Karpas-422 (cell line): ENCODE measurements at regions not wholly inside any gene's neighbourhood (a gene's known extent, or its start where the extent isn't known, plus 50 kb on each side); places are given as distances from the start of the nearest gene placed in this dataset.

ENCODE experiments used
- DNase-seq: peaks from one replicate; pipeline ENCODE4 v3.0.0-alpha.2; 2015
- H2AFZ ChIP-seq: fragments of 200-600 bp; sonication (generic); 2 replicates; pipeline ENCODE4 v1.6.1; 2014; ENCODE audit warnings: antibody characterized with exemption, low read length, mixed read lengths
- H3K27ac ChIP-seq: fragments of 200-600 bp; sonication (generic); 2 replicates; pipeline ENCODE4 v1.5.1; 2014; ENCODE audit warnings: mild to moderate bottlenecking, low read length, moderate library complexity
- H3K27me3 ChIP-seq: fragments of 200-600 bp; sonication (generic); 2 replicates; pipeline ENCODE4 v1.6.1; 2014; ENCODE audit warnings: low read length, mixed read lengths
- H3K36me3 ChIP-seq: fragments of 200-600 bp; sonication (generic); 2 replicates; pipeline ENCODE4 v1.6.1; 2014; ENCODE audit warnings: low read length, mixed read lengths; ENCODE audit not compliant: insufficient read depth
- H3K4me1 ChIP-seq: fragments of 200-600 bp; sonication (generic); 2 replicates; pipeline ENCODE4 v1.6.1; 2014; ENCODE audit warnings: mild to moderate bottlenecking, low read length, mixed read lengths
- H3K4me2 ChIP-seq: fragments of 200-600 bp; sonication (generic); 2 replicates; pipeline ENCODE4 v1.6.1; 2014; ENCODE audit warnings: low read length, low read depth, mild to moderate bottlenecking; ENCODE audit not compliant: poor library complexity, severe bottlenecking
- H3K4me3 ChIP-seq: fragments of 200-600 bp; sonication (generic); 2 replicates; pipeline ENCODE4 v1.5.1; 2014; ENCODE audit warnings: mild to moderate bottlenecking, antibody characterized with exemption, low read length, mixed read lengths
- H3K79me2 ChIP-seq: fragments of 200-600 bp; sonication (generic); 2 replicates; pipeline ENCODE4 v1.6.1; 2014; ENCODE audit warnings: mild to moderate bottlenecking, low read length, mixed read lengths
- H3K9ac ChIP-seq: fragments of 200-600 bp; sonication (generic); 2 replicates; pipeline ENCODE4 v1.6.0; 2014; ENCODE audit warnings: low read length
- H3K9me2 ChIP-seq: fragments of 200-600 bp; sonication (generic), shearing (Covaris generic); replicated peaks from 2 replicates; pipeline ENCODE4 v1.6.0; 2014; ENCODE audit warnings: mild to moderate bottlenecking, low read length, moderate library complexity; ENCODE audit not compliant: insufficient read depth
- H3K9me3 ChIP-seq: fragments of 300-700, 200-600 bp; sonication (generic); 2 replicates; pipeline ENCODE4 v1.6.1; 2014; ENCODE audit warnings: low read length, mixed read lengths
- H4K20me1 ChIP-seq: fragments of 200-600 bp; sonication (generic); 2 replicates; pipeline ENCODE4 v1.6.1; 2014; ENCODE audit warnings: mild to moderate bottlenecking, antibody characterized with exemption, low read length, low read depth; ENCODE audit not compliant: insufficient read depth

DNA sequence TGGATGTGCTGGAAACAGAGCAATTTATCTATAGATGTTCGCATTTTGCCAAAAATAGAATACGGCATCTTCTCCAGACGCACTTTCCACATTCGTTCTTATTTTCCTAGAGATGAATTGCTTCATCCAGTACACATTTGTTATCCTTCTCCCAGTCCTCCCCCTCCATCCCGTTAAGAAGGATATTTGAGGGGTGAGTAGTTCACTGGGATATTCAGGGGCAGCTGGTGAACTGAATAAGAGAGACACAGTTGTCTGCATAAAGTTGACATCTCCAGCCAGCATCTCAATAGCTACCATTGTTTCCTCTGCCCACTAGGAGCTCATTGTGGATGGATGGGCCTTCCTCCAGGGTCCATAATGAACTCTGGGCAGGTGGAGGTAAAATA, 456.8 kb upstream of the NRP1 start:
- Histone ChIP-seq H3K4me3 (no peak overlapping the region), H3K36me3 (no peaks in the 10 kb centered on the region), H3K27me3 (no peaks in the 10 kb centered on the region), H3K4me2 (no peak overlapping the region), H3K79me2 (no peaks in the 10 kb centered on the region), H3K9ac (no peak overlapping the region), H3K27ac (no peak overlapping the region), H3K9me2 (no peaks in the 10 kb centered on the region), H3K9me3 (peaks cover 4% of the 10 kb centered on the region; the same call in 1 of the 2 replicates), H4K20me1 (no peaks in the 10 kb centered on the region), H3K4me1 (peaks cover 7% of the 10 kb centered on the region; the same call in 1 of the 2 replicates), H2AFZ (no peak overlapping the region)
- DNase-seq = no peak

DNA sequence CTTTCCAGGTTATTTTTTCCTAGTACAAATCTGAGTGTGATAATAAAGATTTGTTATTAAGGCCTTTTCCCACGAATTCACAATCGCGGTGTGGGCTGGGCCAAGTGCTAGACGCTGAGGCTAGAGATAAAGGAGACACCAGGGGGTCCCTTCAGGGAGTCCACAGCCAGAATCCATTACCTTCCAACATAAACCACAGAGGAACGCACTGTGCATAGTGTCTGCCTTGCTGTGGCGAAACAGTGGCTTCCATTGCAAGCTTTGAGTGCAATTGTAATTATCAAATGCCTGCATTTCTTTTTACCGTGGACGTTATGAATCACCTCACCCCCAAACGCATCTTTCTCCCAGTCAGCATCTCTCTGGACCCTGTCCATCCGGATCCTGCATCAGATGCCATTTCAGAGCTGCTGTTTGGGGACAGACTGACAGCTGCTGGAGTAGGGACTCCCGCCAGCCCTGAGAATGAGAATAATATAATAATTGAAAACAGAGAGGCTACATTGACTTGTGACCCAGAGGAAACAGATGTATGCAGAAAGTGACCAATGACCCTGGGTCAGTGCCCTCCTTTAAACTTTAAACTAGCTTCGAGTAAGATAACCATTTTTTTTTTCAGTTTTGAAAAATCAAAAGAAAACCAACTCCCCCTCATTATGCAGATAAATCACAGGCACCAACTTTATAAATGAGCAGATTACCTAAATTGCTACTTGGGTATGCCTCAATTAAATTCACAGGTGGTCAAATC, 456.2 kb upstream of the NRP1 start:
- H3K27ac ChIP-seq = no peak overlapping the region
- no peaks in the 10 kb centered on the region for H3K27me3 ChIP-seq
- no peak overlapping the region for H3K4me2 ChIP-seq
- H3K79me2 ChIP-seq = no peaks in the 10 kb centered on the region
- DNase-seq = no peak
- no peaks in the 10 kb centered on the region for H3K9me2 ChIP-seq
- H4K20me1 ChIP-seq = no peaks in the 10 kb centered on the region
- no peak overlapping the region for H3K9ac ChIP-seq
- no peaks in the 10 kb centered on the region for H3K36me3 ChIP-seq
- peaks cover 7% of the 10 kb centered on the region; the same call in 1 of the 2 replicates for H3K4me1 ChIP-seq
- no peak overlapping the region for H3K4me3 ChIP-seq
- peaks cover 4% of the 10 kb centered on the region; the same call in 1 of the 2 replicates for H3K9me3 ChIP-seq
- H2AFZ ChIP-seq = no peak overlapping the region

DNA sequence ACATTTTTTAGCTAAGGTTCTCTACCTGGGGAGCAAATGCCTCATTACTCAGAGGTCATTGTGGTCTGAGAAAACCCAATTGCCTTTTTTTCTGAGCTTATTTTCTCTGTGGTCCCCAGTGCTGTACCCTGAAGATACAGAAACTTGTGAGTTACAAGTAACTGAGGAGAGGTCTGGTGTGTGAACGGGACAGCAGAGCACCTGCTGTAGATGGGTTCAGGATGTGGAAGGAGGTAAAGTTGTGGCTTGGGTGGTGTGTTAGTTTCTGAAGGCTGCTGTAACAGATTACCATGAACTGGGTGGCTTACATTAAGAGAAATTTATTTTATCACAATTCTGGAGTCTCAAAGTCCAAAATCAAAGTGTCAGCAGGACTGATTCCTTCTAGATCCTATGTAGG, 449.1 kb upstream of the NRP1 start:
- no peak overlapping the region for H3K27ac ChIP-seq
- H2AFZ ChIP-seq = no peak overlapping the region
- no peaks in the 10 kb centered on the region for H4K20me1 ChIP-seq
- no peak overlapping the region for H3K9ac ChIP-seq
- no peaks in the 10 kb centered on the region for H3K9me2 ChIP-seq
- H3K4me1 ChIP-seq = no peaks in the 10 kb centered on the region
- no peaks in the 10 kb centered on the region for H3K79me2 ChIP-seq
- H3K36me3 ChIP-seq = no peaks in the 10 kb centered on the region
- H3K27me3 ChIP-seq = no peaks in the 10 kb centered on the region
- no peaks in the 10 kb centered on the region for H3K9me3 ChIP-seq
- H3K4me3 ChIP-seq = no peak overlapping the region
- no peak for DNase-seq
- no peak overlapping the region for H3K4me2 ChIP-seq

DNA sequence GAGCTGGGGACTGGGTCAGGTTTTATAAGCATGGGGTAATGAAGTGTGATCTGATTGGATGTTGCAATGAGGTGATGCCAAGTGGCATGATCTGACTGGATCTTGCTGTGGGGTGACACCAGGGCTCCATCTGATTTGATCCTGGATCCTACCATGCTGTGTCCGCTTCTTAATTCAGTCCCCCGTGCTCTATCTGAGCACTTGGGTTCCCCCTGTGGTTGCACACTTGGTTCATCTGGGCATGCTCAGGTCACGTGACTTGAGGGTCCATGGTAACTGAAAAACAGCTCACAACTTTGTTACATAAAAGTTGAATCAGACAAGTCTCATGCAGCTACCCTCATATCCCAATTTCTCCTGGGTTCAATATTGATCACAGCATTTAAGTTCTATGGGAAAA, 448.6 kb upstream of the NRP1 start:
- Histone ChIP-seq H3K4me3 (no peak overlapping the region), H3K9me2 (no peaks in the 10 kb centered on the region), H3K27me3 (no peaks in the 10 kb centered on the region), H3K9me3 (no peaks in the 10 kb centered on the region), H3K4me1 (no peaks in the 10 kb centered on the region), H3K79me2 (no peaks in the 10 kb centered on the region), H3K4me2 (no peak overlapping the region), H4K20me1 (no peaks in the 10 kb centered on the region), H3K27ac (no peak overlapping the region), H3K9ac (no peak overlapping the region), H3K36me3 (no peaks in the 10 kb centered on the region), H2AFZ (no peak overlapping the region)
- no peak for DNase-seq

DNA sequence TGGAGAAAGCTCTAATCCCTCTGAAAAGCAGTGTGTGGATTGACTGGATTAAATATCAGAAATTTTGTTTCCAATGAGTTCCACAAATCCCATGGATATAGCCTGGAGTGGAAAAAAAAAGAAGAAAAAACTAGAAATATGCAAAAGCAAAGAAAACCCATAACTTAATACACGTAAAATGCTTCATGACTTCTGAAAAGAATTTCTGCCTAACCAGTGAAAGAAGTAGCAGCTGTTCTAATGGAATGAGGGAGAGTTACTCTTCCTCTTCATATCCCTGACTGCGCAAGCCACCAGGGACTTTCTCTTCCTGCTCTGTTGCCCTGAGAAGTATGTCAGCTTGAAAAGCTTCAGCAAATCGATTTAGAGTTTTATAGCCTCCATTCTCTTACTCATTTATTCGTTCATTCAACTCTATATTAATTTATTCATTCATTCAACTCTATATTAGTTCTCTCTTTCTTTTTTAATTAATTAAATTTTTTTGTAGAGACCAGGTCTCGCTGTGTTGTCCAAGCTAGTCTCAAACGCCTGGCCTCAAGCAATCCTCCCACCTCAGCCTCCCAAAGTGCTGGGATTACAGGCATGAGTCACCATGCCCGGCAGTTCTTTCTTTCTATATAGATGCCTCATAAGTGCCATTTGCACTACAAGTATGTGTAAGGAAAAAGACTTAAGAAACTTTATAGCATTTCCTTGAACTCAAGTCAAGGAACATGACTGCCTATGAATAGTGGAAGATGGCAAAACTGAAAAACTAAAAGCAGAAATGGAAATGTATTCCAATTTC, 447.3 kb upstream of the NRP1 start:
- Histone ChIP-seq H4K20me1 (no peaks in the 10 kb centered on the region), H3K4me2 (no peak overlapping the region), H3K4me1 (peaks cover 2% of the 10 kb centered on the region; the same call in 1 of the 2 replicates), H3K9me2 (no peaks in the 10 kb centered on the region), H3K27me3 (no peaks in the 10 kb centered on the region), H3K27ac (no peak overlapping the region), H3K9ac (no peak overlapping the region), H2AFZ (no peak overlapping the region), H3K36me3 (no peaks in the 10 kb centered on the region), H3K9me3 (no peaks in the 10 kb centered on the region), H3K79me2 (no peaks in the 10 kb centered on the region), H3K4me3 (no peak overlapping the region)
- DNase-seq = no peak

DNA sequence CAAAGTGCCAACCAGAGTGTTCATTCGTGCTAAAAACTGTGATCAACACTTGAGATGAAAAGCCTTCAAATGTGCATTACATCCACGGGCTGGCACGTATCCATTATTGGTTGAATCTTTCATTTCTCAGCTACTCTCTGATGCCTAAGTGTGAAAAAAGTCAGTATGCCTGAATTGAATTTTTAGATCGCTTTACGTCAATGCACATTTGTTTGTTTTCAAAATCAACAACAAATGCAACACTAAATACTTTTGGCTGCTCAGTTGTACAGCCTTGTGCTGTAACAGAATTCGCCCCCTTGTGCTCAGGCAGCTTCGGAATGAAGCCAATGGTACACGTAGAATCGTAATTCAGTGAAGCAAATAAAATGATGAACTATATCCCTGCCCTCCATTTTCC, 446.5 kb upstream of the NRP1 start:
- Histone ChIP-seq H2AFZ (no peak overlapping the region), H3K79me2 (no peaks in the 10 kb centered on the region), H3K27ac (no peak overlapping the region), H3K4me2 (no peak overlapping the region), H4K20me1 (no peaks in the 10 kb centered on the region), H3K36me3 (no peaks in the 10 kb centered on the region), H3K4me3 (no peak overlapping the region), H3K9me2 (no peaks in the 10 kb centered on the region), H3K4me1 (peaks cover 10% of the 10 kb centered on the region), H3K9me3 (no peaks in the 10 kb centered on the region), H3K27me3 (no peaks in the 10 kb centered on the region), H3K9ac (no peak overlapping the region)
- DNase-seq = no peak

DNA sequence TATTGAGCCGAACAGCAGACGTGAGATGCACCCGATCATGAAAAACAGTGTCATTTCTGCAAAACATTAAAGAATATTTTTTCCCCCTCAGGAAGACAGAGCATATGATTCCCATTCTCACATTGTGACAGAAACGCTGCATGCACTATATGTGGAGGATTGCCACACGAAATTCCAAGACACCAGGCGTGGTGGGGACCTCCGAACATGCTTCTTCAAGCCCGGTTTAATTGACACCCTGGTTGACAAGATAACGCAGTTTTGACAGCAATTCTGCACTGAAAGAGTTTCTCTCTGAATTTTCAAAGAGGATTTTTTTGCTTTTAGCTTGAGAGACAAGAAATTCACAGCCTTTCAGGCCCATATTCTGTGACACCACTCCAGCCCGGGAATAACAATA, 442.8 kb upstream of the NRP1 start:
- Histone ChIP-seq H3K27me3 (no peaks in the 10 kb centered on the region), H3K9ac (no peak overlapping the region), H3K9me3 (no peaks in the 10 kb centered on the region), H2AFZ (no peak overlapping the region), H3K79me2 (no peaks in the 10 kb centered on the region), H3K27ac (no peak overlapping the region), H3K9me2 (no peaks in the 10 kb centered on the region), H3K36me3 (no peaks in the 10 kb centered on the region), H3K4me2 (no peak overlapping the region), H3K4me3 (no peak overlapping the region), H3K4me1 (peaks cover 30% of the 10 kb centered on the region), H4K20me1 (no peaks in the 10 kb centered on the region)
- no peak for DNase-seq

DNA sequence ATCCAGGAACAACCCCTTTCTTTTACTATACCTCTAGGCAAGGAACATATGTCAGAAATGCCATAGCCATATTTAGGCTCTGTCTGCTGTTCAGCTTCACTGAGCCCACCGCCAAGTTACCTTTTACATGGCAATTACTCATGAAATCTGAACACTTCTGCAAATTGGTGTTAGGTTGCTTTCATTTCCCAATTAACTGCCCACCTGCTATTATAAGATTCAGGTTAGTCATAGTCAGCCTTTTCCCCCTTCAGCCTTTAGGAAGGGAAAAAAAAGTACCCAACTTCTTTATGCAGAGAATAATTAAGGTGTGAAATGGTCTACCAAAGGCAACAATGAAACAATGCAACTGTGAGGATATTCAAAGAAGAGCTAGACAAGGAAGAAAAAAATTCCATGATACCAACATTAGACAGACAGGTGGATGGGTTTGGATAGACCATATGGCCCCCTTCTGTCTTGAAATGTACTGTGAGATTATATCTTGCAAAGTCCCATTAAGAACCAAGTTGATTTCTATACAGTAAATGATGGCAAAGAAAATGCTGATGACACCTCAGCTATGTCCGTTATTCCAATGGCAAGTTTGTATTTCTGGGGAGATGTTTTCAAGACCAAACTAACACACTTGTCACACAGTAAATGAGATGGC, 442.1 kb upstream of the NRP1 start:
- Histone ChIP-seq H3K4me2 (no peak overlapping the region), H3K79me2 (no peaks in the 10 kb centered on the region), H3K4me1 (peaks cover 35% of the 10 kb centered on the region), H2AFZ (no peak overlapping the region), H3K4me3 (no peak overlapping the region), H3K9me2 (no peaks in the 10 kb centered on the region), H4K20me1 (no peaks in the 10 kb centered on the region), H3K9me3 (no peaks in the 10 kb centered on the region), H3K9ac (no peak overlapping the region), H3K27me3 (no peaks in the 10 kb centered on the region), H3K36me3 (no peaks in the 10 kb centered on the region), H3K27ac (no peak overlapping the region)
- peak; percentile 54 for DNase-seq
